GM23338 (cell line): ENCODE measurements at regions not wholly inside any gene's neighbourhood (a gene's known extent, or its start where the extent isn't known, plus 50 kb on each side); places are given as distances from the start of the nearest gene placed in this dataset.

Source experiments
- ATAC-seq: fragments of 200-7000 bp; cut with Tn5 transposase; 3 replicates; pipeline ENCODE4 v1.9.1; 2020
- DNase-seq: peaks from one replicate; pipeline ENCODE4 v3.0.0-alpha.2; 2015; ENCODE audit warnings: low spot score
- H2AFZ ChIP-seq: fragments of 200-600 bp; sonication (generic); 2 replicates; pipeline ENCODE4 v1.8.0; 2016; ENCODE audit warnings: antibody characterized with exemption, mild to moderate bottlenecking, moderate library complexity
- H3F3A ChIP-seq: fragments of 200-600 bp; sonication (generic); replicated peaks from 2 replicates; pipeline ENCODE4 v1.8.0; 2017; ENCODE audit warnings: antibody characterized with exemption, mixed run types, low read depth
- H3K27ac ChIP-seq: fragments of 200-600 bp; sonication (generic); 2 replicates; pipeline ENCODE4 v1.6.1; 2016; ENCODE audit warnings: low read depth
- H3K27me3 ChIP-seq: fragments of 200-600 bp; sonication (generic); 2 replicates; pipeline ENCODE4 v1.8.0; 2016; ENCODE audit warnings: mild to moderate bottlenecking, mixed run types, moderate library complexity; ENCODE audit not compliant: insufficient read depth
- H3K36me3 ChIP-seq: fragments of 200-600 bp; sonication (generic); 2 replicates; pipeline ENCODE4 v1.8.0; 2016; ENCODE audit warnings: mild to moderate bottlenecking; ENCODE audit not compliant: insufficient read depth
- H3K4me1 ChIP-seq: fragments of 200-600 bp; sonication (generic); 2 replicates; pipeline ENCODE4 v1.8.0; 2016; ENCODE audit warnings: mild to moderate bottlenecking, moderate library complexity; ENCODE audit not compliant: insufficient read depth
- H3K4me2 ChIP-seq: fragments of 200-600 bp; sonication (generic); 2 replicates; pipeline ENCODE4 v1.7.1; 2017; ENCODE audit warnings: mixed run types
- H3K4me3 ChIP-seq: fragments of 200-600 bp; sonication (generic); 2 replicates; pipeline ENCODE4 v1.6.1; 2016; ENCODE audit warnings: mixed run types
- H3K79me2 ChIP-seq: fragments of 200-600 bp; sonication (generic); replicated peaks from 2 replicates; pipeline ENCODE4 v1.8.0; 2017; ENCODE audit warnings: mild to moderate bottlenecking; ENCODE audit not compliant: insufficient read depth
- H3K9me2 ChIP-seq: fragments of 200-600 bp; sonication (generic); 2 replicates; pipeline ENCODE4 v1.8.0; 2017; ENCODE audit not compliant: insufficient read depth
- H4K20me1 ChIP-seq: fragments of 200-600 bp; sonication (generic); replicated peaks from 2 replicates; pipeline ENCODE4 v1.8.0; 2017; ENCODE audit warnings: mild to moderate bottlenecking; ENCODE audit not compliant: insufficient read depth
- H3K27ac Mint-ChIP-seq: 2 replicates; pipeline ENCODE4 v1.8.0; 2020; ENCODE audit warnings: inconsistent platforms, mild to moderate bottlenecking, moderate library complexity, mixed read lengths
- H3K27me3 Mint-ChIP-seq: 3 replicates; pipeline ENCODE4 v1.8.0; 2022; ENCODE audit warnings: low read depth, mild to moderate bottlenecking, moderate library complexity, mixed read lengths, inconsistent platforms; ENCODE audit not compliant: insufficient read depth, poor library complexity
- H3K36me3 Mint-ChIP-seq: 3 replicates; pipeline ENCODE4 v1.8.0; 2021; ENCODE audit warnings: low read depth, mild to moderate bottlenecking, inconsistent platforms, moderate library complexity, mixed read lengths
- H3K4me1 Mint-ChIP-seq: 3 replicates; pipeline ENCODE4 v1.8.0; 2020; ENCODE audit warnings: mild to moderate bottlenecking, inconsistent platforms, mixed read lengths
- H3K4me3 Mint-ChIP-seq: 3 replicates; pipeline ENCODE4 v1.8.0; 2021; ENCODE audit warnings: moderate library complexity, mild to moderate bottlenecking, inconsistent platforms, mixed read lengths
- H3K9me3 Mint-ChIP-seq: 3 replicates; pipeline ENCODE4 v1.8.0; 2020; ENCODE audit warnings: moderate library complexity, mild to moderate bottlenecking, inconsistent platforms, mixed read lengths
- CREB1 ChIP-seq: fragments of 250-450 bp; sonication (Bioruptor Pico); IDR thresholded peaks from 2 replicates; pipeline ENCODE4 v1.5.0; 2020; ENCODE audit warnings: low read depth, mild to moderate bottlenecking, moderate library complexity
- EZH2 ChIP-seq: fragments of 200-600 bp; sonication (generic); IDR thresholded peaks from one replicate; pipeline ENCODE4 v1.8.0; 2017; ENCODE audit warnings: antibody characterized with exemption, mild to moderate bottlenecking, low read depth; ENCODE audit not compliant: unreplicated experiment
- EZH2phosphoT487 ChIP-seq: fragments of 200-600 bp; sonication (generic); IDR thresholded peaks from one replicate; pipeline ENCODE4 v1.8.1; 2018; ENCODE audit warnings: antibody characterized with exemption; ENCODE audit not compliant: unreplicated experiment
- JUNB ChIP-seq: IDR thresholded peaks from one replicate; pipeline ENCODE4 v1.6.1; 2016; ENCODE audit warnings: antibody characterized with exemption; ENCODE audit not compliant: unreplicated experiment
- NANOG ChIP-seq: IDR thresholded peaks from 2 replicates; pipeline ENCODE4 v1.6.1; 2016; ENCODE audit warnings: antibody characterized with exemption, borderline replicate concordance
- POLR2AphosphoS5 ChIP-seq: IDR thresholded peaks from 2 replicates; pipeline ENCODE4 v1.6.1; 2016; ENCODE audit warnings: antibody characterized with exemption, low read depth
- STAT1 ChIP-seq: IDR thresholded peaks from one replicate; pipeline ENCODE4 v1.6.1; 2016; ENCODE audit warnings: antibody characterized with exemption; ENCODE audit not compliant: unreplicated experiment
- ZNF114 ChIP-seq: fragments of 250-450 bp; sonication (Bioruptor Pico); IDR thresholded peaks from 2 replicates; pipeline ENCODE4 v1.5.0; 2020; ENCODE audit warnings: mild to moderate bottlenecking, moderate library complexity
- ZNF331 ChIP-seq: fragments of 250-450 bp; sonication (Bioruptor Pico); IDR thresholded peaks from 2 replicates; pipeline ENCODE4 v1.5.0; 2020; ENCODE audit warnings: low read depth, mild to moderate bottlenecking, moderate library complexity
- TF ChIP-seq, protein P1 (sequence below), 2 experiments: fragments of 200-600 bp in 1 of 2; sonication (generic) in 1 of 2; conservative IDR thresholded peaks; 2 replicates each; pipeline versions ENCODE4 v1.5.1 to v1.6.1; 2016 to 2017; ENCODE audit warnings: antibody characterized with exemption in 2 of 2, low read depth in 2 of 2, mild to moderate bottlenecking in 2 of 2, moderate library complexity in 1 of 2
- TF ChIP-seq, protein P2 (sequence below): IDR thresholded peaks from 2 replicates; pipeline ENCODE4 v1.6.1; 2016; ENCODE audit warnings: antibody characterized with exemption
- TF ChIP-seq, protein P3 (sequence below): IDR thresholded peaks from one replicate; pipeline ENCODE4 v1.6.1; 2018; ENCODE audit warnings: antibody characterized with exemption; ENCODE audit not compliant: unreplicated experiment
- TF ChIP-seq, protein P4 (sequence below): fragments of 250-450 bp; sonication (Bioruptor Pico); IDR thresholded peaks from 2 replicates; pipeline ENCODE4 v1.5.0; 2020; ENCODE audit warnings: mild to moderate bottlenecking, moderate library complexity

DNA sequence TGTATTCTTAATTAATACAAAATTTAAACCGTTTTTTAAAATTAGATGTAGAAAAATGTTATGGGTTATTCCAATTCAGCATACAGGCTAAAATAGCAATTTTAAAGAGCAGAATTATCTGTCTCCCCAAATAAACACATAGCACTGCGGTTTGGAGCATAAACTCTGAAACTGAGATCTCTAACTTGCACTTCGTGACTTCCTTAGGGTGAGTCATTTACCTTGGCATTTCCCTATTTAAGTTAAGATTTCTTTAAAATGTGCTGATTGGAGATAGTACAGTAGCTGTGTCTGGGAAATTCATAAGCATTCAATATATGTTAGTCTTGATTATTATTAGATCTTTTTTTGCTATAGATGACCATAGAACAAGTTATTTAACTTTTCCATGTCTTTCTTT, 143.8 kb downstream of the KDM5D start:
- no peaks in the 10 kb centered on the region for H3K9me3 Mint-ChIP-seq
- Histone ChIP-seq H4K20me1 (peaks cover 6% of the 10 kb centered on the region; the same call in 1 of the 2 replicates), H3K4me1 (no peaks in the 10 kb centered on the region), H3K27ac (no peak overlapping the region), H2AFZ (no peak overlapping the region), H3K79me2 (no peaks in the 10 kb centered on the region), H3K9me2 (no peaks in the 10 kb centered on the region), H3K4me3 (no peak overlapping the region), H3K36me3 (no peaks in the 10 kb centered on the region; the same call in 1 of the 2 replicates), H3K27me3 (no peaks in the 10 kb centered on the region), H3K4me2 (no peak overlapping the region), H3F3A (no peaks in the 10 kb centered on the region)
- no peak overlapping the region for H3K4me3 Mint-ChIP-seq
- TF ChIP-seq NANOG (no peak), CREB1 (no peak), STAT1 (no peak), EZH2phosphoT487 (no peak), ZNF331 (CRISPR knock-in tag) (no peak), JUNB (no peak), EZH2 (no peak), POLR2AphosphoS5 (no peak), ZNF114 (CRISPR knock-in tag) (no peak)
- TF ChIP-seq, protein P1, sequence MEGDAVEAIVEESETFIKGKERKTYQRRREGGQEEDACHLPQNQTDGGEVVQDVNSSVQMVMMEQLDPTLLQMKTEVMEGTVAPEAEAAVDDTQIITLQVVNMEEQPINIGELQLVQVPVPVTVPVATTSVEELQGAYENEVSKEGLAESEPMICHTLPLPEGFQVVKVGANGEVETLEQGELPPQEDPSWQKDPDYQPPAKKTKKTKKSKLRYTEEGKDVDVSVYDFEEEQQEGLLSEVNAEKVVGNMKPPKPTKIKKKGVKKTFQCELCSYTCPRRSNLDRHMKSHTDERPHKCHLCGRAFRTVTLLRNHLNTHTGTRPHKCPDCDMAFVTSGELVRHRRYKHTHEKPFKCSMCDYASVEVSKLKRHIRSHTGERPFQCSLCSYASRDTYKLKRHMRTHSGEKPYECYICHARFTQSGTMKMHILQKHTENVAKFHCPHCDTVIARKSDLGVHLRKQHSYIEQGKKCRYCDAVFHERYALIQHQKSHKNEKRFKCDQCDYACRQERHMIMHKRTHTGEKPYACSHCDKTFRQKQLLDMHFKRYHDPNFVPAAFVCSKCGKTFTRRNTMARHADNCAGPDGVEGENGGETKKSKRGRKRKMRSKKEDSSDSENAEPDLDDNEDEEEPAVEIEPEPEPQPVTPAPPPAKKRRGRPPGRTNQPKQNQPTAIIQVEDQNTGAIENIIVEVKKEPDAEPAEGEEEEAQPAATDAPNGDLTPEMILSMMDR (conservative IDR thresholded peaks at IDR 0.05; ENCODE audit: low read depth in 2 of 2): no peak
- TF ChIP-seq, protein P2, sequence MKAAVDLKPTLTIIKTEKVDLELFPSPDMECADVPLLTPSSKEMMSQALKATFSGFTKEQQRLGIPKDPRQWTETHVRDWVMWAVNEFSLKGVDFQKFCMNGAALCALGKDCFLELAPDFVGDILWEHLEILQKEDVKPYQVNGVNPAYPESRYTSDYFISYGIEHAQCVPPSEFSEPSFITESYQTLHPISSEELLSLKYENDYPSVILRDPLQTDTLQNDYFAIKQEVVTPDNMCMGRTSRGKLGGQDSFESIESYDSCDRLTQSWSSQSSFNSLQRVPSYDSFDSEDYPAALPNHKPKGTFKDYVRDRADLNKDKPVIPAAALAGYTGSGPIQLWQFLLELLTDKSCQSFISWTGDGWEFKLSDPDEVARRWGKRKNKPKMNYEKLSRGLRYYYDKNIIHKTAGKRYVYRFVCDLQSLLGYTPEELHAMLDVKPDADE: no peak
- TF ChIP-seq, protein P3, sequence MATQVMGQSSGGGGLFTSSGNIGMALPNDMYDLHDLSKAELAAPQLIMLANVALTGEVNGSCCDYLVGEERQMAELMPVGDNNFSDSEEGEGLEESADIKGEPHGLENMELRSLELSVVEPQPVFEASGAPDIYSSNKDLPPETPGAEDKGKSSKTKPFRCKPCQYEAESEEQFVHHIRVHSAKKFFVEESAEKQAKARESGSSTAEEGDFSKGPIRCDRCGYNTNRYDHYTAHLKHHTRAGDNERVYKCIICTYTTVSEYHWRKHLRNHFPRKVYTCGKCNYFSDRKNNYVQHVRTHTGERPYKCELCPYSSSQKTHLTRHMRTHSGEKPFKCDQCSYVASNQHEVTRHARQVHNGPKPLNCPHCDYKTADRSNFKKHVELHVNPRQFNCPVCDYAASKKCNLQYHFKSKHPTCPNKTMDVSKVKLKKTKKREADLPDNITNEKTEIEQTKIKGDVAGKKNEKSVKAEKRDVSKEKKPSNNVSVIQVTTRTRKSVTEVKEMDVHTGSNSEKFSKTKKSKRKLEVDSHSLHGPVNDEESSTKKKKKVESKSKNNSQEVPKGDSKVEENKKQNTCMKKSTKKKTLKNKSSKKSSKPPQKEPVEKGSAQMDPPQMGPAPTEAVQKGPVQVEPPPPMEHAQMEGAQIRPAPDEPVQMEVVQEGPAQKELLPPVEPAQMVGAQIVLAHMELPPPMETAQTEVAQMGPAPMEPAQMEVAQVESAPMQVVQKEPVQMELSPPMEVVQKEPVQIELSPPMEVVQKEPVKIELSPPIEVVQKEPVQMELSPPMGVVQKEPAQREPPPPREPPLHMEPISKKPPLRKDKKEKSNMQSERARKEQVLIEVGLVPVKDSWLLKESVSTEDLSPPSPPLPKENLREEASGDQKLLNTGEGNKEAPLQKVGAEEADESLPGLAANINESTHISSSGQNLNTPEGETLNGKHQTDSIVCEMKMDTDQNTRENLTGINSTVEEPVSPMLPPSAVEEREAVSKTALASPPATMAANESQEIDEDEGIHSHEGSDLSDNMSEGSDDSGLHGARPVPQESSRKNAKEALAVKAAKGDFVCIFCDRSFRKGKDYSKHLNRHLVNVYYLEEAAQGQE: no peak
- TF ChIP-seq, protein P4, sequence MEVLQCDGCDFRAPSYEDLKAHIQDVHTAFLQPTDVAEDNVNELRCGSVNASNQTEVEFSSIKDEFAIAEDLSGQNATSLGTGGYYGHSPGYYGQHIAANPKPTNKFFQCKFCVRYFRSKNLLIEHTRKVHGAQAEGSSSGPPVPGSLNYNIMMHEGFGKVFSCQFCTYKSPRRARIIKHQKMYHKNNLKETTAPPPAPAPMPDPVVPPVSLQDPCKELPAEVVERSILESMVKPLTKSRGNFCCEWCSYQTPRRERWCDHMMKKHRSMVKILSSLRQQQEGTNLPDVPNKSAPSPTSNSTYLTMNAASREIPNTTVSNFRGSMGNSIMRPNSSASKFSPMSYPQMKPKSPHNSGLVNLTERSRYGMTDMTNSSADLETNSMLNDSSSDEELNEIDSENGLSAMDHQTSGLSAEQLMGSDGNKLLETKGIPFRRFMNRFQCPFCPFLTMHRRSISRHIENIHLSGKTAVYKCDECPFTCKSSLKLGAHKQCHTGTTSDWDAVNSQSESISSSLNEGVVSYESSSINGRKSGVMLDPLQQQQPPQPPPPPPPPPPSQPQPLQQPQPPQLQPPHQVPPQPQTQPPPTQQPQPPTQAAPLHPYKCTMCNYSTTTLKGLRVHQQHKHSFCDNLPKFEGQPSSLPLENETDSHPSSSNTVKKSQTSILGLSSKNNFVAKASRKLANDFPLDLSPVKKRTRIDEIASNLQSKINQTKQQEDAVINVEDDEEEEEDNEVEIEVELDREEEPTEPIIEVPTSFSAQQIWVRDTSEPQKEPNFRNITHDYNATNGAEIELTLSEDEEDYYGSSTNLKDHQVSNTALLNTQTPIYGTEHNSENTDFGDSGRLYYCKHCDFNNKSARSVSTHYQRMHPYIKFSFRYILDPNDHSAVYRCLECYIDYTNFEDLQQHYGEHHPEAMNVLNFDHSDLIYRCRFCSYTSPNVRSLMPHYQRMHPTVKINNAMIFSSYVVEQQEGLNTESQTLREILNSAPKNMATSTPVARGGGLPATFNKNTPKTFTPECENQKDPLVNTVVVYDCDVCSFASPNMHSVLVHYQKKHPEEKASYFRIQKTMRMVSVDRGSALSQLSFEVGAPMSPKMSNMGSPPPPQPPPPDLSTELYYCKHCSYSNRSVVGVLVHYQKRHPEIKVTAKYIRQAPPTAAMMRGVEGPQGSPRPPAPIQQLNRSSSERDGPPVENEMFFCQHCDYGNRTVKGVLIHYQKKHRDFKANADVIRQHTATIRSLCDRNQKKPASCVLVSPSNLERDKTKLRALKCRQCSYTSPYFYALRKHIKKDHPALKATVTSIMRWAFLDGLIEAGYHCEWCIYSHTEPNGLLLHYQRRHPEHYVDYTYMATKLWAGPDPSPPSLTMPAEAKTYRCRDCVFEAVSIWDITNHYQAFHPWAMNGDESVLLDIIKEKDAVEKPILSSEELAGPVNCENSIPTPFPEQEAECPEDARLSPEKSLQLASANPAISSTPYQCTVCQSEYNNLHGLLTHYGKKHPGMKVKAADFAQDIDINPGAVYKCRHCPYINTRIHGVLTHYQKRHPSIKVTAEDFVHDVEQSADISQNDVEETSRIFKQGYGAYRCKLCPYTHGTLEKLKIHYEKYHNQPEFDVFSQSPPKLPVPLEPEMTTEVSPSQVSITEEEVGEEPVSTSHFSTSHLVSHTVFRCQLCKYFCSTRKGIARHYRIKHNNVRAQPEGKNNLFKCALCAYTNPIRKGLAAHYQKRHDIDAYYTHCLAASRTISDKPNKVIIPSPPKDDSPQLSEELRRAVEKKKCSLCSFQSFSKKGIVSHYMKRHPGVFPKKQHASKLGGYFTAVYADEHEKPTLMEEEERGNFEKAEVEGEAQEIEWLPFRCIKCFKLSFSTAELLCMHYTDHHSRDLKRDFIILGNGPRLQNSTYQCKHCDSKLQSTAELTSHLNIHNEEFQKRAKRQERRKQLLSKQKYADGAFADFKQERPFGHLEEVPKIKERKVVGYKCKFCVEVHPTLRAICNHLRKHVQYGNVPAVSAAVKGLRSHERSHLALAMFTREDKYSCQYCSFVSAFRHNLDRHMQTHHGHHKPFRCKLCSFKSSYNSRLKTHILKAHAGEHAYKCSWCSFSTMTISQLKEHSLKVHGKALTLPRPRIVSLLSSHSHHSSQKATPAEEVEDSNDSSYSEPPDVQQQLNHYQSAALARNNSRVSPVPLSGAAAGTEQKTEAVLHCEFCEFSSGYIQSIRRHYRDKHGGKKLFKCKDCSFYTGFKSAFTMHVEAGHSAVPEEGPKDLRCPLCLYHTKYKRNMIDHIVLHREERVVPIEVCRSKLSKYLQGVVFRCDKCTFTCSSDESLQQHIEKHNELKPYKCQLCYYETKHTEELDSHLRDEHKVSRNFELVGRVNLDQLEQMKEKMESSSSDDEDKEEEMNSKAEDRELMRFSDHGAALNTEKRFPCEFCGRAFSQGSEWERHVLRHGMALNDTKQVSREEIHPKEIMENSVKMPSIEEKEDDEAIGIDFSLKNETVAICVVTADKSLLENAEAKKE (CRISPR knock-in tag): no peak
- no peak for DNase-seq
- ATAC-seq: no peak
- peaks cover 49% of the 10 kb centered on the region for H3K36me3 Mint-ChIP-seq
- H3K27ac Mint-ChIP-seq: no peak overlapping the region
- H3K4me1 Mint-ChIP-seq: no peaks in the 10 kb centered on the region
- H3K27me3 Mint-ChIP-seq: no peaks in the 10 kb centered on the region
